Smooth muscle cell (in vitro differentiated cells): ENCODE measurements at regions not wholly inside any gene's neighbourhood (a gene's known extent, or its start where the extent isn't known, plus 50 kb on each side); places are given as distances from the start of the nearest gene placed in this dataset.

Experiments used
- DNase-seq: peaks from one replicate; lab custom pipeline; 2025; ENCODE audit not compliant: unreplicated experiment; lab: John Stamatoyannopoulos, UW
- H2AFZ ChIP-seq: fragments of 200-600 bp; sonication (generic); 2 replicates; pipeline ENCODE4 v1.6.0; 2016; ENCODE audit warnings: antibody characterized with exemption, low read depth, mild to moderate bottlenecking
- H3F3A ChIP-seq: fragments of 200-600 bp; sonication (generic); 2 replicates; pipeline ENCODE4 v1.6.0; 2017; ENCODE audit warnings: antibody characterized with exemption, low read depth
- H3K27ac ChIP-seq: fragments of 200-600 bp; sonication (generic); 2 replicates; pipeline ENCODE4 v1.5.1; 2016; ENCODE audit warnings: low read depth, mild to moderate bottlenecking
- H3K27me3 ChIP-seq: fragments of 200-600 bp; sonication (generic); 2 replicates; pipeline ENCODE4 v1.6.1; 2016; ENCODE audit warnings: low read depth, mild to moderate bottlenecking
- H3K36me3 ChIP-seq: fragments of 200-600 bp; sonication (generic); 2 replicates; pipeline ENCODE4 v1.5.1; 2016; ENCODE audit warnings: low read depth
- H3K4me1 ChIP-seq: fragments of 200-600 bp; sonication (generic); 2 replicates; pipeline ENCODE4 v1.5.1; 2016; ENCODE audit warnings: low read depth
- H3K4me2 ChIP-seq: fragments of 200-600 bp; sonication (generic); 2 replicates; pipeline ENCODE4 v1.6.0; 2016; ENCODE audit warnings: mild to moderate bottlenecking
- H3K4me3 ChIP-seq: fragments of 200-600 bp; sonication (generic); 2 replicates; pipeline ENCODE4 v1.5.1; 2016; ENCODE audit warnings: mild to moderate bottlenecking
- H3K79me2 ChIP-seq: fragments of 200-600 bp; sonication (generic); 2 replicates; pipeline ENCODE4 v1.6.0; 2016; ENCODE audit warnings: low read depth, mild to moderate bottlenecking
- H3K9ac ChIP-seq: fragments of 200-600 bp; sonication (generic); 2 replicates; pipeline ENCODE4 v1.6.0; 2016; ENCODE audit warnings: low read depth
- H3K9me3 ChIP-seq: fragments of 200-600 bp; sonication (generic); replicated peaks from 2 replicates; pipeline ENCODE4 v1.5.1; 2016; ENCODE audit warnings: low read depth
- H4K20me1 ChIP-seq: fragments of 200-600 bp; sonication (generic); 2 replicates; pipeline ENCODE4 v1.6.0; 2016; ENCODE audit warnings: low read depth
- CTCF ChIP-seq: fragments of 200-600 bp; sonication (generic); IDR thresholded peaks from 2 replicates; pipeline ENCODE4 v1.5.1; 2017; ENCODE audit warnings: borderline replicate concordance, mild to moderate bottlenecking, antibody characterized with exemption; ENCODE audit not compliant: insufficient read depth, poor library complexity, severe bottlenecking
- WGBS: methylation state at CpG from one replicate; pipeline ENCODE4 v1.1.7; 2016; ENCODE audit warnings: low lambda C conversion rate; 5-methylcytosine and 5-hydroxymethylcytosine counted together

- H3K4me2 ChIP-seq: no peak overlapping the region
- H4K20me1 ChIP-seq: no peaks in the 10 kb centered on the region
- H3K4me1 ChIP-seq: no peaks in the 10 kb centered on the region
- peaks cover 4% of the 10 kb centered on the region for H3K9me3 ChIP-seq
- no peaks in the 10 kb centered on the region for H3K36me3 ChIP-seq
- WGBS: 86% methylated on average over 5 of the region's 6 CpGs
- no peak for TF ChIP-seq CTCF
- H3K27ac ChIP-seq: no peak overlapping the region
- no peaks in the 10 kb centered on the region for H3F3A ChIP-seq
- H3K27me3 ChIP-seq: no peaks in the 10 kb centered on the region
- no peak overlapping the region for H3K4me3 ChIP-seq
- no peak for DNase-seq
- no peak overlapping the region for H2AFZ ChIP-seq
- no peak overlapping the region for H3K9ac ChIP-seq
- no peaks in the 10 kb centered on the region for H3K79me2 ChIP-seq
These were observed 820.2 kb downstream of the KCNJ18 start for GRCh38 chr17:22512506-22512905.

- no peak overlapping the region for H3K27ac ChIP-seq
- no peaks in the 10 kb centered on the region for H3K79me2 ChIP-seq
- H3F3A ChIP-seq: no peaks in the 10 kb centered on the region
- H3K9ac ChIP-seq: no peak overlapping the region
- no peak overlapping the region for H3K4me2 ChIP-seq
- WGBS: 81% methylated on average over 20 of the region's 21 CpGs
- no peaks in the 10 kb centered on the region for H3K27me3 ChIP-seq
- H3K4me1 ChIP-seq: no peaks in the 10 kb centered on the region
- no peaks in the 10 kb centered on the region for H4K20me1 ChIP-seq
- no peak for TF ChIP-seq CTCF
- H3K36me3 ChIP-seq: no peaks in the 10 kb centered on the region
- no peak for DNase-seq
- H2AFZ ChIP-seq: no peak overlapping the region
- peaks cover 4% of the 10 kb centered on the region for H3K9me3 ChIP-seq
- no peak overlapping the region for H3K4me3 ChIP-seq
These were observed 820.7 kb downstream of the KCNJ18 start for GRCh38 chr17:22512997-22513538.

GRCh38 chr17:22514315-22514714, 822.0 kb downstream of the KCNJ18 start:
- no peaks in the 10 kb centered on the region for H4K20me1 ChIP-seq
- no peaks in the 10 kb centered on the region for H3K9me3 ChIP-seq
- no peak for TF ChIP-seq CTCF
- H3K4me1 ChIP-seq: no peaks in the 10 kb centered on the region
- H3K27ac ChIP-seq: no peak overlapping the region
- no peak overlapping the region for H2AFZ ChIP-seq
- no peak overlapping the region for H3K9ac ChIP-seq
- H3K4me2 ChIP-seq: no peak overlapping the region
- 76% methylated on average over 6 of the region's 6 CpGs for WGBS
- DNase-seq: no peak
- H3K27me3 ChIP-seq: no peaks in the 10 kb centered on the region
- no peaks in the 10 kb centered on the region for H3F3A ChIP-seq
- H3K79me2 ChIP-seq: no peaks in the 10 kb centered on the region
- no peaks in the 10 kb centered on the region for H3K36me3 ChIP-seq
- no peak overlapping the region for H3K4me3 ChIP-seq

GRCh38 chr17:22514767-22515320, 822.5 kb downstream of the KCNJ18 start:
- TF ChIP-seq CTCF: no peak
- no peaks in the 10 kb centered on the region for H3K9me3 ChIP-seq

More at GRCh38 chr17:22514767-22515320, 822.5 kb downstream of the KCNJ18 start:
- Histone ChIP-seq H3K36me3 (no peaks in the 10 kb centered on the region), H3K9ac (no peak overlapping the region), H3K79me2 (no peaks in the 10 kb centered on the region), H4K20me1 (no peaks in the 10 kb centered on the region), H3K4me3 (no peak overlapping the region), H3K27ac (no peak overlapping the region), H3K4me2 (no peak overlapping the region), H2AFZ (no peak overlapping the region), H3F3A (no peaks in the 10 kb centered on the region), H3K27me3 (no peaks in the 10 kb centered on the region), H3K4me1 (no peaks in the 10 kb centered on the region)
- WGBS: 73% methylated on average over 4 of the region's 4 CpGs
- DNase-seq: no peak
